ENCODE measurements at regions not wholly inside any gene's neighbourhood (a gene's known extent, or its start where the extent isn't known, plus 50 kb on each side); places are given as distances from the start of the nearest gene placed in this dataset.

DNA sequence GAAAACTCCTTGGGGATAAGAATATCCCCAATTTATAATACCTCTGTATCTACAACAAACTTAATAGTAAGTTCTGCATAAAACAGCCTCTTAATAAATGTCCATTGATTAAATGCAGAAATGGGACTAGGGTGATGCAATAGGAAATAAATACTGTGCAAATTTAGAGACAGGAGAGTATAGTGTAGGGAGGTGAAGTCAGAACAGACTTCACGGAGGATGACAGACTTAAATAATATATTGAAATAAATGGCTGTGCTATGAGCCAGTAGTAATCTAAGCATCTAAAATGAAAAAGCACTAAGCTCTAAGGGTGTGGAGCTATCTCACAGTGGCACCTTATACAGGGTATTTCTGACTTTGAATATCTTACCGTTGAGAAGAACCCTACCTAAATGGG, 265.3 kb downstream of the GRIN2B start (continued):
- TF ChIP-seq, protein P1, sequence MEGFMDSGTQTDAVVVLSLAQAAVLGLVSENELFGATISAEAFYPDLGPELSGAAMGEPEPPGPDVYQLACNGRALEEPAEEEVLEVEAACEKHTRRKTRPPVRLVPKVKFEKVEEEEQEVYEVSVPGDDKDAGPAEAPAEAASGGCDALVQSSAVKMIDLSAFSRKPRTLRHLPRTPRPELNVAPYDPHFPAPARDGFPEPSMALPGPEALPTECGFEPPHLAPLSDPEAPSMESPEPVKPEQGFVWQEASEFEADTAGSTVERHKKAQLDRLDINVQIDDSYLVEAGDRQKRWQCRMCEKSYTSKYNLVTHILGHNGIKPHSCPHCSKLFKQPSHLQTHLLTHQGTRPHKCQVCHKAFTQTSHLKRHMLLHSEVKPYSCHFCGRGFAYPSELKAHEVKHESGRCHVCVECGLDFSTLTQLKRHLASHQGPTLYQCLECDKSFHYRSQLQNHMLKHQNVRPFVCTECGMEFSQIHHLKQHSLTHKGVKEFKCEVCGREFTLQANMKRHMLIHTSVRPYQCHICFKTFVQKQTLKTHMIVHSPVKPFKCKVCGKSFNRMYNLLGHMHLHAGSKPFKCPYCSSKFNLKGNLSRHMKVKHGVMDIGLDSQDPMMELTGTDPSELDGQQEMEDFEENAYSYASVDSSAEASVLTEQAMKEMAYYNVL (CRISPR knock-in tag; IDR thresholded peaks at IDR 0.05; ENCODE audit: borderline replicate concordance), result no peak
- TF ChIP-seq YEATS2 (CRISPR knock-in tag; IDR thresholded peaks at IDR 0.05; ENCODE audit: borderline replicate concordance), result no peak

DNA sequence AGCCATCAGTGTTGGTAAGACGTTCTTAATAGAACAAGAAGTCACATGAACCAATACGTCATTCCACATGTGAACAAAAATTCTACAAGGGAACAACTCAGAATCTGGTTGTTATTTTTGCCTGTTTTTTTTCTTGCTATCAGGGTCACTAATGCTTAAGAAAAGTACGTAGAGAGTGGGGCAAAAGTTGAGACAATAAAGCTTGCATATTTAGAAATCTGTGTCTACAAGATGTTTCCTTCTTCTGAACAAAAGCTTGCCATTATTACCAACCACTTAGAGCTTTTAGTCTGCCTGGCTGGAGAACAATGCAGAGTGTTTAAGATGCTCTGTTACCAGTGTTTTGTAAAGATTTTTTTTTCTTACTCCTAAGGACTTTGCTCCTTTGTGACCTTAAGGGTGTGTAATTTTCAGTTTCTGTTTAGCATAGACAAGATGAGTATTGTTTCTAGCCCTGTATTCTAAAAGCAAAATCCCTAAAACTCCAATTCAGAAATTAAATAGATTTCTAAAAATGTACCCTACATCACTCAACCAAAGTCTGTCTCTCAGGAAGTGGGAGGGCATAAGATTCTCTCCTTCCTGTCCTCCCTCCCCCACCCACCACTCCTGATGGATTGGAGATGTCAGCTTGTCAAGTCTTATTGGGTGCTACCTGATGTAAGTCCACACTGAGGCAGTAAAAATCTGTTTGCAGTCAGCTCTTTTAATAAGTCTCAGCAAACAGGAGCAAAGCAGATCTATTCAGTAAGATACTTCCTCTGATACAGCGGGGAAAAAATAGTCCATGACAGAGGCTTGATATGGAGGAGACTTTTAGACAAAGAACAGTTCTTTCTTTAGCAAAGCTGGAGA, 267.6 kb downstream of the GRIN2B start:
- no peak overlapping the region for H2AFZ ChIP-seq (ENCODE audit: low read length)
- intact Hi-C loops (cut with micrococcal nuclease; ENCODE audit: unreplicated experiment) (no loop called here), in situ Hi-C loops (cut with HindIII; ENCODE audit: extremely low pct_ligation_motif_present, low pct_unique_long_range_greater_than_20kb) (no loop called here)
- DNase-seq (ENCODE audit: low spot score) (no peak), ATAC-seq (no peak), FAIRE-seq (no peak)
- no peaks in the 10 kb centered on the region for H3K79me2 ChIP-seq (ENCODE audit: insufficient read depth, low read length)
- no peaks in the 10 kb centered on the region for H3K36me3 ChIP-seq (replicated peaks in 1 of 2; ENCODE audit: control insufficient read depth in 1 of 2, insufficient read depth in 2 of 2, low read length in 2 of 2)
- H3K9ac ChIP-seq (ENCODE audit: insufficient read depth, low read depth, low read length), result no peak overlapping the region
- H3K27me3 ChIP-seq (ENCODE audit: control insufficient read depth in 1 of 2, insufficient read depth in 2 of 2, low read length in 2 of 2), result no peaks in the 10 kb centered on the region
- no peak overlapping the region for H3K4me3 ChIP-seq (replicated peaks in 1 of 3; ENCODE audit: insufficient read depth in 1 of 3, low read depth in 2 of 3, low read length in 3 of 3)
- ChIA-PET CTCF (ENCODE audit: low intra/inter-chr PET ratio, low total read pairs) (no interaction called here), POLR2A (no interaction called here)
- no peaks in the 10 kb centered on the region for H3K4me1 ChIP-seq (ENCODE audit: insufficient read depth, low read length)
- H3K4me2 ChIP-seq (ENCODE audit: low read depth, low read length), result no peak overlapping the region
- no peaks in the 10 kb centered on the region for H4K20me1 ChIP-seq (ENCODE audit: insufficient read depth, low read length)
- no TSS peak for BruUV-seq (replicated peaks)
- WGBS (ENCODE audit: low lambda C conversion rate), result 24% methylated on average over 4 of the region's 4 CpGs
- H3K27ac ChIP-seq (ENCODE audit: extremely low read length, insufficient read depth, low read length), result no peak overlapping the region
- no peaks in the 10 kb centered on the region for H3K9me3 ChIP-seq (ENCODE audit: low read length)
- TF ChIP-seq ZNF180 (CRISPR knock-in tag; IDR thresholded peaks at IDR 0.05; ENCODE audit: borderline replicate concordance, low read depth) (no peak), ZNF790 (CRISPR knock-in tag; IDR thresholded peaks at IDR 0.05; ENCODE audit: borderline replicate concordance) (no peak), ZNF564 (CRISPR knock-in tag; IDR thresholded peaks at IDR 0.05) (no peak), JDP2 (CRISPR knock-in tag; IDR thresholded peaks at IDR 0.05; ENCODE audit: borderline replicate concordance) (no peak), KDM4B (CRISPR knock-in tag; IDR thresholded peaks at IDR 0.05) (no peak), CREB1 (IDR thresholded peaks at IDR 0.05) (no peak), CREB1 (CRISPR knock-in tag; IDR thresholded peaks at IDR 0.05) (no peak), SKI (IDR thresholded peaks at IDR 0.05; ENCODE audit: partially characterized antibody) (no peak), ELF3 (CRISPR knock-in tag; IDR thresholded peaks at IDR 0.05) (no peak), ZNF501 (CRISPR knock-in tag; IDR thresholded peaks at IDR 0.05) (no peak), TBL1XR1 (IDR thresholded peaks at IDR 0.05; ENCODE audit: borderline replicate concordance, low read length, partially characterized antibody) (no peak)
- TF ChIP-seq, protein P2, sequence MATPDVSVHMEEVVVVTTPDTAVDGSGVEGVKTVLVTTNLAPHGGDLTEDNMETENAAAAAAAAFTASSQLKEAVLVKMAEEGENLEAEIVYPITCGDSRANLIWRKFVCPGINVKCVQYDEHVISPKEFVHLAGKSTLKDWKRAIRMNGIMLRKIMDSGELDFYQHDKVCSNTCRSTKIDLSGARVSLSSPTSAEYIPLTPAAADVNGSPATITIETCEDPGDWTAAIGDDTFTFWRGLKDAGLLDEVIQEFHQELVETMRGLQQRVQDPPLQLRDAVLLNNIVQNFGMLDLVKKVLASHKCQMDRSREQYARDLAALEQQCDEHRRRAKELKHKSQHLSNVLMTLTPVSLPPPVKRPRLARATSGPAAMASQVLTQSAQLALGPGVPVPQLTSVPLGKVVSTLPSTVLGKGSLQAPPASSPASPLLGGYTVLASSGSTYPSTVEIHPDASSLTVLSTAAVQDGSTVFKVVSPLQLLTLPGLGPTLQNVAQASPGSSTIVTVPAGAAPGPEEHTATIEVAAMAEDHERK (CRISPR knock-in tag; IDR thresholded peaks at IDR 0.05; ENCODE audit: low read depth), result no peak
- TF ChIP-seq, protein P3, sequence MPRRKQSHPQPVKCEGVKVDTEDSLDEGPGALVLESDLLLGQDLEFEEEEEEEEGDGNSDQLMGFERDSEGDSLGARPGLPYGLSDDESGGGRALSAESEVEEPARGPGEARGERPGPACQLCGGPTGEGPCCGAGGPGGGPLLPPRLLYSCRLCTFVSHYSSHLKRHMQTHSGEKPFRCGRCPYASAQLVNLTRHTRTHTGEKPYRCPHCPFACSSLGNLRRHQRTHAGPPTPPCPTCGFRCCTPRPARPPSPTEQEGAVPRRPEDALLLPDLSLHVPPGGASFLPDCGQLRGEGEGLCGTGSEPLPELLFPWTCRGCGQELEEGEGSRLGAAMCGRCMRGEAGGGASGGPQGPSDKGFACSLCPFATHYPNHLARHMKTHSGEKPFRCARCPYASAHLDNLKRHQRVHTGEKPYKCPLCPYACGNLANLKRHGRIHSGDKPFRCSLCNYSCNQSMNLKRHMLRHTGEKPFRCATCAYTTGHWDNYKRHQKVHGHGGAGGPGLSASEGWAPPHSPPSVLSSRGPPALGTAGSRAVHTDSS (CRISPR knock-in tag; conservative IDR thresholded peaks at IDR 0.05), result no peak

Measured in HepG2 (cell line).